ENCODE measurements at regions not wholly inside any gene's neighbourhood (a gene's known extent, or its start where the extent isn't known, plus 50 kb on each side); places are given as distances from the start of the nearest gene placed in this dataset.

DNA sequence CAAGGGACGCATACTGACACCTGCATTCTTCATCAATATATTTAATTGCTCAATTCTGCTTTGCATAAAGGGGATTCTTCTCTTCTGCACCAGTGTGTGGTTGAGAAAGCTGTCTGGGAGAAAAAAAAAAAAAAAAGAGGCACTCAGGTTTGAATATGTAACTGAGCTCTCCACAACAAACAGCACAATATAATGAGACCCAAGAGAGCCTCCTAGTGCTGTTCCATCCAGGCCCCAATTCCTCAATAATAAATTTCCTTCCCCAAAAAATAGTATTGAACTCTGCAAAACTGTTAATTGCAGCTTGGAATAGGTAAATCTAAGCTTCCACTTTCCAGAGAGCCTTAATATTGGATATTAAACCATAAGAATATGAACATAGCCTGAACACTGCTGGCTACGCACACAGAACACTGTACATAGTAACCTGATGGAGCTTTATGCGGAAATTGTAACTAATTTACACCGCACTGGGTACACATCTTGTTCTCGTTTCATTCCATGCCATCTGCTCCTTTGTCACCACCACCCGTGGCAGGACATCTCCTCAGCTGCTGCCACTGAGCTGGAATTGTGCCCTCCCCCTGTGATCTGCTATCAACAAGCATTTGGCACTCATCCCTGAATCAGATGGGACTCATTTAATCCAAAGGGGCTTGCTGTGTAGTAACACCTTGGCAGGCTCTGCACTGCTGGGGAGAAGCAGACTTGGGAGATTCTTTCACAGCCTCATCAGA lies 272.0 kb downstream of the HHIPL2 start:
- no peaks in the 10 kb centered on the region for H3K36me3 ChIP-seq (ENCODE audit: control insufficient read depth in 1 of 2, insufficient read depth in 2 of 2, low read depth in 1 of 2, low read length in 2 of 2)
- no peak overlapping the region for H3K14ac ChIP-seq (ENCODE audit: low read length in 2 of 2)
- H3K79me1 ChIP-seq (replicated peaks; ENCODE audit: low read length, poor library complexity, severe bottlenecking), result no peaks in the 10 kb centered on the region
- H4K91ac ChIP-seq (ENCODE audit: low read length), result no peak overlapping the region
- no peak overlapping the region for H2BK5ac ChIP-seq (ENCODE audit: low read depth, low read length, poor library complexity, severe bottlenecking)
- peaks cover 13% of the 10 kb centered on the region for H3K9me3 ChIP-seq (ENCODE audit: control insufficient read depth, low read length)
- H2AFZ ChIP-seq (ENCODE audit: low read depth, low read length), result no peak overlapping the region
- no peak for DNase-seq
- no peak overlapping the region for H2BK12ac ChIP-seq (ENCODE audit: low read length in 2 of 2)
- no peak overlapping the region for H2BK15ac ChIP-seq (ENCODE audit: low read depth, poor library complexity, severe bottlenecking)
- no peak overlapping the region for H3K27ac ChIP-seq (ENCODE audit: low read length, poor library complexity, severe bottlenecking)
- H2BK120ac ChIP-seq (ENCODE audit: low read depth, low read length), result no peak overlapping the region
- WGBS, result 84% methylated on average over 5 of the region's 6 CpGs
- H3K23ac ChIP-seq (ENCODE audit: low read length in 2 of 2), result no peak overlapping the region
- H3K4me3 ChIP-seq (ENCODE audit: insufficient read depth in 1 of 2, low read depth in 1 of 2, low read length in 2 of 2), result no peak overlapping the region
- H4K8ac ChIP-seq (ENCODE audit: low read length), result no peak overlapping the region
- no peak overlapping the region for H3K4ac ChIP-seq (ENCODE audit: low read depth in 1 of 2, low read length in 2 of 2)
- no peak overlapping the region for H3K18ac ChIP-seq (ENCODE audit: low read depth in 1 of 2, low read length in 2 of 2)
- no peaks in the 10 kb centered on the region for H3K27me3 ChIP-seq (ENCODE audit: control insufficient read depth in 1 of 2, insufficient read depth in 1 of 2, low read length in 2 of 2)
- no peaks in the 10 kb centered on the region for H3K4me1 ChIP-seq (ENCODE audit: control insufficient read depth, insufficient read depth, low read depth, low read length)
- no peak overlapping the region for H3K9ac ChIP-seq (ENCODE audit: low read length)
- H2AK5ac ChIP-seq (ENCODE audit: low read length, severe bottlenecking), result no peak overlapping the region
- H3K4me2 ChIP-seq (ENCODE audit: low read length, poor library complexity, severe bottlenecking), result no peak overlapping the region

DNA sequence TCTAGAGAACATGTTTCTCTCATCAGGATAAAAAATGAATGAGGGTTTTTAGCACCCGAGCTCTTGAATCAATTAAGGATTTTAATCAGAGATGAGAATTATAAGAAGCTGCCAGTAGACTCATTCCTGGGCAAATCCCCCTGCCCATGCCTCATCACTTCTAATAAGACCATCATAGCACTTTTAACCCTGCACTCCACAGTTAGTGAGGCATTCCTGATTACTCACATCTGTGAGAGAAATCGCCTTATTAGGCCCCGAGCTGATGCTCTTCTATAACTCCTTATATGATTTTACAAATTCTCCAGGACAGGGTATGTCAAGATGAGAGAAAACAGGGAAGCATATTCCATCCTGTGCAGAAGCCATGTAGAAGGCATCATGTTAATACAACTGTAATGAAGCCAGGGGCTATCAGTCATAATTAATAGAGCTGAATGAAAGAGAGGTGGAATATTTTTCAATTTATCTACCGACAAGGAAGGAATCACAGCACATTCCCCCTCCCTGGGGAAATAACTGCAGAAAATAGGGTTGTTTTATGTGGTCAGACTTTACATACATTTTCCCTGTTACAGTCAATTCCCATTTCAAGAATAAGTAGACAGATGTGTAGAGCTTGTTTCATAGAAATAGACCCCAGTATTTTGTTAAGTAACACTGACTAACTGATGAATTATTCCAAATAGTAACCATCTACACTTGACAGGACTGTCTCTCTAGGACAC lies 272.7 kb downstream of the HHIPL2 start:
- H3K27ac ChIP-seq (ENCODE audit: low read length, poor library complexity, severe bottlenecking), result no peak overlapping the region
- H2BK12ac ChIP-seq (ENCODE audit: low read length in 2 of 2), result no peak overlapping the region
- H3K18ac ChIP-seq (ENCODE audit: low read depth in 1 of 2, low read length in 2 of 2), result no peak overlapping the region
- H3K79me1 ChIP-seq (replicated peaks; ENCODE audit: low read length, poor library complexity, severe bottlenecking), result no peaks in the 10 kb centered on the region
- H2AFZ ChIP-seq (ENCODE audit: low read depth, low read length), result no peak overlapping the region
- H3K4me1 ChIP-seq (ENCODE audit: control insufficient read depth, insufficient read depth, low read depth, low read length), result no peaks in the 10 kb centered on the region
- no peaks in the 10 kb centered on the region for H3K36me3 ChIP-seq (ENCODE audit: control insufficient read depth in 1 of 2, insufficient read depth in 2 of 2, low read depth in 1 of 2, low read length in 2 of 2)
- H3K9ac ChIP-seq (ENCODE audit: low read length), result no peak overlapping the region
- no peak for DNase-seq
- H4K91ac ChIP-seq (ENCODE audit: low read length), result no peak overlapping the region
- H3K4me2 ChIP-seq (ENCODE audit: low read length, poor library complexity, severe bottlenecking), result no peak overlapping the region
- H2BK120ac ChIP-seq (ENCODE audit: low read depth, low read length), result no peak overlapping the region
- H2BK5ac ChIP-seq (ENCODE audit: low read depth, low read length, poor library complexity, severe bottlenecking), result no peak overlapping the region
- peaks cover 0 to under 1% of the 10 kb centered on the region in 2 experiments for H3K27me3 ChIP-seq (ENCODE audit: control insufficient read depth in 1 of 2, insufficient read depth in 1 of 2, low read length in 2 of 2)
- WGBS, result 100% methylated on average over 1 of the region's 4 CpGs
- H3K23ac ChIP-seq (ENCODE audit: low read length in 2 of 2), result no peak overlapping the region
- no peak overlapping the region for H3K14ac ChIP-seq (ENCODE audit: low read length in 2 of 2)
- H2BK15ac ChIP-seq (ENCODE audit: low read depth, poor library complexity, severe bottlenecking), result no peak overlapping the region
- H3K4ac ChIP-seq (ENCODE audit: low read depth in 1 of 2, low read length in 2 of 2), result no peak overlapping the region
- no peak overlapping the region for H2AK5ac ChIP-seq (ENCODE audit: low read length, severe bottlenecking)
- H3K4me3 ChIP-seq (ENCODE audit: insufficient read depth in 1 of 2, low read depth in 1 of 2, low read length in 2 of 2), result no peak overlapping the region
- H4K8ac ChIP-seq (ENCODE audit: low read length), result no peak overlapping the region
- peaks cover 13% of the 10 kb centered on the region for H3K9me3 ChIP-seq (ENCODE audit: control insufficient read depth, low read length)

DNA sequence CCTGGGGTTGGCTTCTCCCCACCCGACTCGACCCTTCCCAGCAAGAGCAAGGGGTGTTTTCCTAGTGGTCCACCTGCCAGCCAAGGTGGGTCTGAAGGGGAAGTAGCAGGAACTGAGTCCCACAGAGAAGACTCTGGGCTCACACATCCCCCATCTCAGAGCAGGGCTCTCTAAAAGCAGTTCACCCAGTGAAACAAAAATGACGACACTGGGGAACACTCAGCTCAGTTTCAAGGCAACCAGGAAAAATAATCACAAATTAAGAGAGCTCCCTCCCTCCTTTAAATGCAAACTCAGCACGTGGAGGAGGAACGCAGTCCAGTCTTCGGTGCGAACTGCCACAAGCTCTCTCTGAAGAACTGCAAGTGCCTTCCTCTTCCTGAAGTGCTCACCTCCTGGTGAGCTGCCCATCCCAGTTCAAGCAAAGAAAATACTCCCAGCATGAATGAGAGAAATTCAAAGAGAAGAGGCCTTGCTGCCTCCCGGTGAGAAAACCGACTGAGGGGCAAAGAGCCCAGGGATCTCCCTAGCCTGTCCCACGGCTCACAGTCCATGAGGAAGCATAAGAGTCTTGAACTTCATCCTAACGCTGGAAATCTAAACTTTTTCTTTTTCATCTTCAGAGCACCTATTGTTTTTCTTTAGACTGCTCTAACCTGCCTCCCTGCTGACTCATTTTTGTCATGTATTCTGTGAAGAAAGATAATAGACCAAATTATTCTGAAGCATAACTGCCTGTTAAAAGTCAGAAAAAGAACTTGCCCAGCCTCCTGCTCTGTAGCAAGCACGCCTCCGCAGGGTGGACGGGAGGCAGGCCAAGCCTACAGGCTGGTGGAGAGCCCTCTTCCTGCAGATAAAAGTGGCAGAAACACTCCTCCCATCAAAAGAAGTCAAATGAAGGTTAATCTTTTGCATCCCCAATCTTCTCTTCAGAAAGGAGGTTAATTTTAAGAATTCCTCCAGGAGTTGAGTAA lies 281.4 kb downstream of the HHIPL2 start:
- whole genome bisulfite sequencing, result 52% methylated on average over 14 of the region's 14 CpGs
- Histone ChIP-seq H3K9me3 (ENCODE audit: control insufficient read depth, low read length) (no peaks in the 10 kb centered on the region), H3K14ac (ENCODE audit: low read length in 2 of 2) (no peak overlapping the region), H3K4me3 (ENCODE audit: insufficient read depth in 1 of 2, low read depth in 1 of 2, low read length in 2 of 2) (no peak overlapping the region), H3K9ac (ENCODE audit: low read length) (no peak overlapping the region), H2BK12ac (ENCODE audit: low read length in 2 of 2) (peak overlapping the region; percentile 72 to 80), H3K23ac (ENCODE audit: low read length in 2 of 2) (no peak overlapping the region), H3K18ac (ENCODE audit: low read depth in 1 of 2, low read length in 2 of 2) (peak overlapping the region; percentile 18 to 41), H3K4ac (ENCODE audit: low read depth in 1 of 2, low read length in 2 of 2) (peak overlapping the region in 1 of 2 experiments; percentile 26), H2BK120ac (ENCODE audit: low read depth, low read length) (no peak overlapping the region), H3K36me3 (ENCODE audit: control insufficient read depth in 1 of 2, insufficient read depth in 2 of 2, low read depth in 1 of 2, low read length in 2 of 2) (no peaks in the 10 kb centered on the region), H2AFZ (ENCODE audit: low read depth, low read length) (no peak overlapping the region), H3K4me1 (ENCODE audit: control insufficient read depth, insufficient read depth, low read depth, low read length) (peaks cover 11% of the 10 kb centered on the region), H4K8ac (ENCODE audit: low read length) (peak overlapping the region; percentile 56), H3K79me1 (replicated peaks; ENCODE audit: low read length, poor library complexity, severe bottlenecking) (no peaks in the 10 kb centered on the region), H2AK5ac (ENCODE audit: low read length, severe bottlenecking) (no peak overlapping the region), H4K91ac (ENCODE audit: low read length) (no peak overlapping the region), H3K27me3 (ENCODE audit: control insufficient read depth in 1 of 2, insufficient read depth in 1 of 2, low read length in 2 of 2) (peaks cover 5 to 17% of the 10 kb centered on the region in 2 experiments), H2BK5ac (ENCODE audit: low read depth, low read length, poor library complexity, severe bottlenecking) (no peak overlapping the region), H2BK15ac (ENCODE audit: low read depth, poor library complexity, severe bottlenecking) (peak overlapping the region; percentile 70), H3K4me2 (ENCODE audit: low read length, poor library complexity, severe bottlenecking) (peak overlapping the region; percentile 43), H3K27ac (ENCODE audit: low read length, poor library complexity, severe bottlenecking) (no peak overlapping the region)
- DNase-seq, result peak; percentile 13

All from mesenchymal stem cell (in vitro differentiated cells and primary cell).